ENCODE measurements at regions not wholly inside any gene's neighbourhood (a gene's known extent, or its start where the extent isn't known, plus 50 kb on each side); places are given as distances from the start of the nearest gene placed in this dataset.

DNA sequence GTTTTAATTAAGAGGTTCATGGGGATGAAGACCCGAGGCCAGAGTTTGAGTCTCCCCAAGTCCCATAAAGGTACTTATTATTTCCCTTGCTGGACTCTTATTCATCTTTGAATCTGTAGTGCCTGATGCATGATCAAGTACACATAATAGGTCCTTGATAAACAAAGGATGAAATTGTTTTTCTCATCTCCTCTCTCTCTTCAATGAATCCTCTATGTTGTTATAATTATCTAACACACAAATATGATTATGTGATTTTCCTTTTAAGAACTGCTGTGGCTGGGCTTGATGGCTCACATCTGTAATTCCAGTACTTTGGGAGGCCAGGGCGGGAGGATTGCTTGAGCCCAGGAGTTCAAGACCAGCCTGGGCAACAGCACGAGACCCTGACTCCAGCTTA is 117.7 kb downstream of the BAMBI start:
- DNase-seq (ENCODE audit: low read depth) = no peak
- H3K4me3 ChIP-seq (ENCODE audit: low read depth, low read length) = no peak overlapping the region
- TF ChIP-seq, protein P1, sequence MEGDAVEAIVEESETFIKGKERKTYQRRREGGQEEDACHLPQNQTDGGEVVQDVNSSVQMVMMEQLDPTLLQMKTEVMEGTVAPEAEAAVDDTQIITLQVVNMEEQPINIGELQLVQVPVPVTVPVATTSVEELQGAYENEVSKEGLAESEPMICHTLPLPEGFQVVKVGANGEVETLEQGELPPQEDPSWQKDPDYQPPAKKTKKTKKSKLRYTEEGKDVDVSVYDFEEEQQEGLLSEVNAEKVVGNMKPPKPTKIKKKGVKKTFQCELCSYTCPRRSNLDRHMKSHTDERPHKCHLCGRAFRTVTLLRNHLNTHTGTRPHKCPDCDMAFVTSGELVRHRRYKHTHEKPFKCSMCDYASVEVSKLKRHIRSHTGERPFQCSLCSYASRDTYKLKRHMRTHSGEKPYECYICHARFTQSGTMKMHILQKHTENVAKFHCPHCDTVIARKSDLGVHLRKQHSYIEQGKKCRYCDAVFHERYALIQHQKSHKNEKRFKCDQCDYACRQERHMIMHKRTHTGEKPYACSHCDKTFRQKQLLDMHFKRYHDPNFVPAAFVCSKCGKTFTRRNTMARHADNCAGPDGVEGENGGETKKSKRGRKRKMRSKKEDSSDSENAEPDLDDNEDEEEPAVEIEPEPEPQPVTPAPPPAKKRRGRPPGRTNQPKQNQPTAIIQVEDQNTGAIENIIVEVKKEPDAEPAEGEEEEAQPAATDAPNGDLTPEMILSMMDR (conservative IDR thresholded peaks at IDR 0.05; ENCODE audit: low read depth, low read length) = no peak

DNA sequence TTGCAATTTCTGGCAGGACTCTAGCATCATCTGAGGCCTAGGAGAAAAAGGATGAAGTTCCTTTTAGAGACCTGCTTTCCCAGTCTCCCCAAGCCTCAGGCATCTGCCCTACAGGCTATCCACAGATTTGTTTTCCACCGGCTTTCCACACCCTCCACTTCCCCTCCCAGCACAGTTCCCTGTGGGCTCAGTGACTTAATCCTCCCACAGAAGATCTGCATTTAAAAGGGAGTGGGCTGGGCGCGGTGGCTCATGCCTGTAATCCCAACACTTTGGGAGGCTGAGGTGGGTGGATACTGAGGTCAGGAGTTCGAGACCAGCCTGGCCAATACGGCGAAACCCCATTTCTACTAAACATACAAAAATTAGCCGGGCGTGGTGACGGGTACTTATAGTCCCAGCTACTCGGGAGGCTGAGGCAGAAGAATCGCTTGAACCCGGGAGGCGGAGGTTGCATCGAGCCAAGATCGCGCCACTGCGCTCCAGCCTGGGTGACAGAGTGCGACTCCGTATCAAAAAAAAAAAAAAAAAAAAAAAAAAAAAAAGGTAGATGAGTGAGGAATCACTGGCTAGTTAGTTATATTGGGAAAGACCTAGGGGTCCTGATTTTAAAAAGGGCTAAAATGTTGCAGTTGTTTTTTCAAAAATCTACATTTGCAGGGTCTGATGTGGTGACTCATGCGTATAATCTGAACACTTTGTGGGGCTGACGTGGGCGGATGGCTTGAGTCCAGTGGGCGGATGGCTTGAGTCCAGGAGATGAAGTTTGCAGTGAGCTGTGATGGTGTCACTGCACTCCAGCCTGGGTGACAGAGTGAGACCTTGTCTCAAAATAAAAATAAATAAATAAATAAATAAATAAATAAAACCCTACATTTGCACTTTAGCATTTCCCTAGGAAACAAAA is 119.5 kb downstream of the BAMBI start:
- no peak overlapping the region for H3K4me3 ChIP-seq (ENCODE audit: low read depth, low read length)
- TF ChIP-seq, protein P1 (conservative IDR thresholded peaks at IDR 0.05; ENCODE audit: low read depth, low read length) = no peak
- DNase-seq (ENCODE audit: low read depth) = no peak

DNA sequence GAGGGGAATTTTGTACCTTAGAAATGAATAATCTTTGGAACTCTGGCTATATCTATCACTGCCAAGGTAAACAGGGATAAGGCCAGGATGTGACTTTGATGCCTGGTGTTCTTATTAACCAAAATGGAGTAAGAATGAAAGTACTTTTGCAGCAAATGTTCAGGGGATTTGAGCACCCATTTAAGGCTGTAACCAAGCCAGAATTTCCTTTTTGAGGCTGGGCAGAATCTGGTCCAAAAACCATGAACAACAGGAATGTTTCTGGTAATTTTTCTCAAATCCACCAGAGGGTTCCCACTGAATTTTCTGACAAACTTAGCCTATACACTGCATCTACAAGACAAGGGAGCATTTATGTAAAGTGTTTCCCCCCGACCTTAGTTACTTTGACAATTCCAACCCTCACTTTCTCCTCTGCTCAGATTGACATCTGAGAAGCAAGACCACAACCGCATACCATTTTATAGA is 120.6 kb downstream of the BAMBI start:
- DNase-seq (ENCODE audit: low read depth) = no peak
- TF ChIP-seq, protein P1 (conservative IDR thresholded peaks at IDR 0.05; ENCODE audit: low read depth, low read length) = no peak
- H3K4me3 ChIP-seq (ENCODE audit: low read depth, low read length) = no peak overlapping the region

DNA sequence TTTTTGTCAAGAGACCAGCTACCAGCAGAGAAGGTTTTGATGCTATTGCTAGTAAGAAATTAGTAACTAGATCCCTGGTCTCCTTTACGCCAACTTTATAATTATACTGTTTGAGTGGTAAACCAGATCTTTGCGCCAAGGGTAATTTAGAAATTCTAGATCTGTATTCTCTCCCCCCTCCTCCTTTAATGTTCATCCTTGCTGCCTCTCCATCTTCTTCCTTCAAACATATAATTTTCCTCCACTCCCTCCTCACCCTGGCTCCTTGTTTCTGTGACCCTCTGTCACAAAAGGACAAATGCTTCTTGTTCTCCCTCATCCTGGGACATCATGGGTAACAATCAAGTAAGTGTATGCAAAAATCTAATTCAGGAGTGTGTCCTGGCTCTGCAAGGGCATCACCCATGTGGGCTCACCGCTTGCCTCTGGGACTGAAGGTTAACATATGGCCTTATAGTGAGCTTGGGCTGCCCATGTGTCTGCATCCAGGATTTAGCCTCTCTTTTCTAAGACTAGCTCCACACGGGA is 121.2 kb downstream of the BAMBI start:
- TF ChIP-seq, protein P1 (conservative IDR thresholded peaks at IDR 0.05; ENCODE audit: low read depth, low read length) = no peak
- DNase-seq (ENCODE audit: low read depth) = no peak
- no peak overlapping the region for H3K4me3 ChIP-seq (ENCODE audit: low read depth, low read length)

DNA sequence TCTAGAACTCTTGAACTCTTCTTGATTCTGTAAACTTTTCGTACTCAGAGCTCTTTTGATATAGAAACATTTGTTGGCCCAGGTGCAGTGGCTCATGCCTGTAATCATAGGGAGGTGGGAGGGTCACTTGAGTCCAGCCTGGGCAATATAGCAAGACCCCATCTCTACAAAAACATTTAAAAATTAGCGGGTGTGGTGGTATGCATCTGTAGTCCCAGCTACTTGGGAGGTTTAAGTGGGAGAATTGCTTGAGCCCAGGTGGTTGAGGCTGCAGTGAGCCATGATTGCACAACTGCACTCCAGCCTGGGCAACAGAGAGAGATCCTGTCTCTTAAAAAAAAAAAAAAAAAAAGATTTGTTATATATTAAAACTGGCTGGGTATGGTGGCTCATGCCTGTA is 121.6 kb downstream of the BAMBI start:
- no peak for DNase-seq (ENCODE audit: low read depth)
- no peak overlapping the region for H3K4me3 ChIP-seq (ENCODE audit: low read depth, low read length)
- TF ChIP-seq, protein P1 (conservative IDR thresholded peaks at IDR 0.05; ENCODE audit: low read depth, low read length) = no peak

DNA sequence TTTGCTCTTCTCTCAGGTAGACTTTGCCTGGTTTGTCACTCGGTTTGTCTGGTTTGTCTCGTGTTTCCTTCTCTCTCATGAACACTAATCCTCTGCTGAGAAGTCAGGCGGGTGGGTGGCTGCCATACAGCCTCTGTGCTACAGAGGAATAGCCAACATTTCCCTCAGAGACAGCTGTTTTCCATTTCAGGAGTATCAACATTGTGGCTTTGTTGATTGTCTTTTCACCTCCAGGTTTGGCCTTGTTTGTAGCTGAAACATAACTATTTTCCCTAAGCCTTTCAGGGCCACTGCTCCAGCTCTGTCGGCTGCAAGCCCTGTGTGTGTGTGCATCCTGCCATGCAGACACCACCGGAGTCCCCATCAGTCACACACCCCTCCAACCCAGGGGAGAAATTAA is 122.8 kb downstream of the BAMBI start:
- TF ChIP-seq, protein P1 (conservative IDR thresholded peaks at IDR 0.05; ENCODE audit: low read depth, low read length) = no peak
- H3K4me3 ChIP-seq (ENCODE audit: low read depth, low read length) = no peak overlapping the region
- no peak for DNase-seq (ENCODE audit: low read depth)
